Activated naive CD8-positive, alpha-beta T cell treated with anti-CD3 and anti-CD28 coated beads, Interleukin-2, amount 50 U/mL, for 24 hours (primary cell): ENCODE measurements at regions not wholly inside any gene's neighbourhood (a gene's known extent, or its start where the extent isn't known, plus 50 kb on each side); places are given as distances from the start of the nearest gene placed in this dataset.

ENCODE experiments used
- ATAC-seq: fragments of 150-1000 bp; cut with Tn5 transposase; one replicate; pipeline ENCODE4 v1.10.0; 2021
- DNase-seq: peaks from one replicate; pipeline ENCODE4 v3.0.0; 2021
- H3K27ac Mint-ChIP-seq: one replicate; pipeline ENCODE4 v1.8.0; 2021; ENCODE audit warnings: mild to moderate bottlenecking, mixed read lengths
- H3K27me3 Mint-ChIP-seq: one replicate; pipeline ENCODE4 v1.8.0; 2021; ENCODE audit warnings: mixed read lengths
- H3K36me3 Mint-ChIP-seq: one replicate; pipeline ENCODE4 v1.8.0; 2021; ENCODE audit warnings: low read depth, mixed read lengths
- H3K4me1 Mint-ChIP-seq: one replicate; pipeline ENCODE4 v1.8.0; 2021; ENCODE audit warnings: mixed read lengths
- H3K4me3 Mint-ChIP-seq: one replicate; pipeline ENCODE4 v1.8.0; 2021; ENCODE audit warnings: mild to moderate bottlenecking, moderate library complexity, mixed read lengths
- H3K9me3 Mint-ChIP-seq: one replicate; pipeline ENCODE4 v1.8.0; 2021; ENCODE audit warnings: mixed read lengths

DNA sequence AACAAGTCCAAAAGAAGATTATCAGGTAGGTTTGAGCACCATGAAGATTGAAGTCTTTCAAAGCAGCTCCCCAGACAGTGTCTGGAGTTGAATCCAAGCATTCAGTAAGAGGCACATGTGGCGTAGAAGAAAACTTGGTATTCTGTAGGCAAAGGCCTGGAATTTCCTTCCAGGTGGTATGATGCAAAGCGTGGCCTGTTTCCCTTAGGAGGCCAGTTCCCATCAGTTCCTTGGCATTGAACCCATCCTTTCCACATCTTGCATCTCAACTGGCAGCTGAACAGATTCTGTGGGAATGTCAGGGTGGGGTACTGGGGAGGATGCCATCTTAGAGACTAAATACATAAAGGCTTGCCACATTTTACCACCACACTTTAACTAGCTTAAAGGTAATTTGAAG lies 516.0 kb downstream of the BTBD3 start:
- H3K36me3 Mint-ChIP-seq = no peaks in the 10 kb centered on the region
- peaks cover 9% of the 10 kb centered on the region for H3K9me3 Mint-ChIP-seq
- H3K4me3 Mint-ChIP-seq = no peak overlapping the region
- no peak for ATAC-seq
- no peaks in the 10 kb centered on the region for H3K4me1 Mint-ChIP-seq
- no peak overlapping the region for H3K27ac Mint-ChIP-seq
- H3K27me3 Mint-ChIP-seq = no peaks in the 10 kb centered on the region
- DNase-seq = no peak

DNA sequence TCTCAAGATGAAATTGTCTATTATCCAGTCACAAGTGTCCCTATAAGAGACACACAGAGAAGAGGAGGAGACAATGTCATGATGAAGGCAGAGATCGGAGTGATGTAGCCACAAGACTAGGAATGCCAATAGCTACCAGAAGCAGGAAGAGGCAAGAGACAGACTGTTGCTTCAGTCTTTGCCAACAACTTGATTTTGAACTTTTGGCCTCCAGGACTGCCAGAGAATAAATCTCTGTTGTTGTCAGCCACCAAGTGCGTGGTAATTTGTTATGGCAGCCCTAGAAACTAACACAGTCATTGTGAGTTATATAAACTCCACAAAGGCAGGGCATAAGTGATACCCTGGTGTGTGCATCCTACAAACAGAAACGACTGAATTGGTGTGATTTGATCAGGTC lies 517.0 kb downstream of the BTBD3 start:
- ATAC-seq = no peak
- H3K4me1 Mint-ChIP-seq = no peaks in the 10 kb centered on the region
- H3K36me3 Mint-ChIP-seq = no peaks in the 10 kb centered on the region
- DNase-seq = no peak
- peaks cover 14% of the 10 kb centered on the region for H3K9me3 Mint-ChIP-seq
- H3K27ac Mint-ChIP-seq = no peak overlapping the region
- no peaks in the 10 kb centered on the region for H3K27me3 Mint-ChIP-seq
- H3K4me3 Mint-ChIP-seq = no peak overlapping the region

DNA sequence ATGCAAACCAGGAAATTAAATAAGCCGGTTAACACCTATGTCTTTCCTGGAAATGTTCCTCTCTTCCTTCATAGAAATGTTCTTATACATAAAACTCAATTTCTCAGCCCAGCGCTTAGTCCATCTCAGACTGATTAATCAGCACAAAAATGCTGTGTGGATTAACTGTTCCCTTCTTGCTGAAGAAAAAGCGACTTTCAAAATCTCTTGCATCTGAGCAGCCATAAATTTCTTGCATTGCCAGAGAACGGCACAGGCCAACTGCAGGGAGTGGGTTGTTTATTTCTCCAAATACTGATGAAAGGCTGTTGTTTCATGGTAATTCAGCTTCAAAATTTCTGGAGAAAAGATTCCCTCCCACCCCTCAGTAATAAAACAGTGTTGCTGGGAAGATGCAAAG lies 517.6 kb downstream of the BTBD3 start:
- Mint-ChIP-seq H3K36me3 (no peaks in the 10 kb centered on the region), H3K27me3 (no peaks in the 10 kb centered on the region), H3K4me3 (no peak overlapping the region), H3K9me3 (peaks cover 20% of the 10 kb centered on the region), H3K27ac (no peak overlapping the region), H3K4me1 (no peaks in the 10 kb centered on the region)
- ATAC-seq (no peak), DNase-seq (no peak)

DNA sequence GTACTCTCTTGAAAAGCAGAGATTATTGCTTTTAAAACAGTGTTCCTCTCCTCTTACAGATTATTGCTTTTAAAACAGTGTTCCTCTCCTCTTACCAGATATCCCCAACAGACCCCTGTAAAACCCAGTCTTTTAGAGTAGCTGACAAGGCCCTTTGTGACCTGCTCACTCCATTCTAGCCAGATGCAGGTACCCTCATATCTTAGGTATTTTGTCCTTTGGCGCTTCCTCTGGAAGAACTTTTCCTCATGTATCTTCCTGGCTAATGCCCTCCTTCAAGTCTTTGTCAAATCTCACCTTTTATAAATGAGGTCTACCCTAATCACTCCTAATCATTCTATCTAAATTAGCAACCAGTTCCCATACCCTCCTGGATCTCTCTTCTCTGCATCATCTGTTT lies 536.0 kb downstream of the BTBD3 start:
- Mint-ChIP-seq H3K9me3 (peaks cover 15% of the 10 kb centered on the region), H3K27me3 (no peaks in the 10 kb centered on the region), H3K4me3 (no peak overlapping the region), H3K27ac (no peak overlapping the region), H3K36me3 (no peaks in the 10 kb centered on the region), H3K4me1 (no peaks in the 10 kb centered on the region)
- no peak for DNase-seq
- no peak for ATAC-seq

DNA sequence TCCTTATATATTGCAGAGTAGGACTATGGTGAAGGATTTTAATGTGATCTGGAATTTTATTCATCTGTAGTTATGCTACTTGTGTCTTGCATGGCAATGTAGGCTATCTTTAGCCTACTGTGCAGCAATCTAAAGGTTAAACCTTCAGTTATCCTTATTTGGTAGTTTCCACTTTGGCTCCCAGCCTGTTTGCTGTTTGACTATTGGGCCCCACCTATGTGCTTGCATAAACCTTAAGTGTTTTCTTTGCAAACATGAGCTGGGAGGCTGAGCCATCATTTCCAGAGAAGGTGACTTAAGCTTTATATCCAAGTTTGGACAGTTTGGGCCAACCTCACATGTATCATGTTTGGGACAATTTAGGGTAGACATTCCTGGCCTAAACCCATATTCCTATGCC lies 537.5 kb downstream of the BTBD3 start:
- Mint-ChIP-seq H3K36me3 (no peaks in the 10 kb centered on the region), H3K27me3 (no peaks in the 10 kb centered on the region), H3K4me3 (no peak overlapping the region), H3K9me3 (peaks cover 9% of the 10 kb centered on the region), H3K27ac (no peak overlapping the region), H3K4me1 (no peaks in the 10 kb centered on the region)
- ATAC-seq (no peak), DNase-seq (no peak)

DNA sequence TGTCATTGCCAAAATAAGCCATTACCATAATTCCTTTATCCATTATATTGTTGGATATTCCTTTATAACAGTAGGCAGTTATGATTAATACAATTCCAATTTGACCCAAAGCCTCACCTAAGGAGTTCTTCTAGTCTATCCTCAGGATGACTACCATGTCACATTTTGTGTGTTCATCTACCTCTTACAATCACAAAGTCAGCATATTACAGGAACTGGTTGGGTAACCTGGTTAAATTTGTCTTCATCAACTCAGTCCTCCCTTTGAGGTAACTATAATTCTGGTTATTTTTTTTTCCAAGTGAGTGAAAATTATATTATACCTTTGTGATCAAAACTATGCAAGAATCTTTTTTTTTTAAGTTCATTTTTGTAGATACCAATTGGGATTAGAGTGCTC lies 540.5 kb downstream of the BTBD3 start:
- ATAC-seq (no peak), DNase-seq (no peak)
- H3K4me1 Mint-ChIP-seq = no peaks in the 10 kb centered on the region
- H3K36me3 Mint-ChIP-seq = no peaks in the 10 kb centered on the region
- H3K4me3 Mint-ChIP-seq = no peak overlapping the region
- H3K9me3 Mint-ChIP-seq = peaks cover 12% of the 10 kb centered on the region
- H3K27ac Mint-ChIP-seq = no peak overlapping the region
- H3K27me3 Mint-ChIP-seq = no peaks in the 10 kb centered on the region

DNA sequence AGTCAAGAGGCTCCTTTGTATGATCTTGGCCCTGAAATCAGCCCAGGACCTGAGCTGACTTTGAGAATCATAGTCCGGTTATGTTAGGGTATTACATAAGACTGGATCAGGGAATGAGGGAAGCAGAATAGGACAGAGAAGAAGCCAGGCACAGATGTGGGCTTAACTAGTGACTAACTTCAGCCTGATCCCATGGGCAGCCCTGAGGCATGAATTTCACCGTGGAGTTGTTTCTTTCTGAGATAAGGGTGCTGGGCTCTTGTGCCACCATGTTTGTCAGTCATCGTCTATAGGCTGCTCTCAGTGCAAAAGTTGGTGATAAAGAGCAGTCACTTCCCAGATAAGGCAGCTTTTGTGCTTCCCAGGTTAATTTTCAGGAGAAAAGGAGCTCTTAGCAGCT lies 544.7 kb upstream of the SPTLC3 start:
- no peak for DNase-seq
- Mint-ChIP-seq H3K27me3 (no peaks in the 10 kb centered on the region), H3K27ac (no peak overlapping the region), H3K36me3 (no peaks in the 10 kb centered on the region), H3K4me1 (no peaks in the 10 kb centered on the region), H3K4me3 (no peak overlapping the region), H3K9me3 (peaks cover 28% of the 10 kb centered on the region)
- no peak for ATAC-seq

DNA sequence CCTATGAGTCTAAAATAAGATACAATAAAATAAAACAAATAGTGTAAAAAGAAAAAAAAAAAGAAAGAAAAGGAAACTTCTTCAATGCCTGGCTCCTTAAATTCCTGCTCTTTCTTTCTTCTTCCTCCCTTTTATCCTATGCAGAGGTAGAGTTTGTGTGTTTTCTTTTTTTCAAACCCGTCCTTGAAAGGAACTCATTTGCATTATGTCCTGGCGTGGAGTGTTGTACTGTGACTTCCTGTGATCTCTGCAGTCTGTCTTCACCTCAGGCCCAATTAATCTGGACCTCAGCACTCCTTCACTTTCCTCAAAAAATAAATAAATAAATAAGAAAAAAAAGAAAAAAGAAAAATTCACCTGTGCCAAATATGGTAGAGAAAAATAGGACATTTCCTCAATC lies 541.9 kb upstream of the SPTLC3 start:
- H3K27me3 Mint-ChIP-seq = no peaks in the 10 kb centered on the region
- H3K4me3 Mint-ChIP-seq = no peak overlapping the region
- DNase-seq (no peak), ATAC-seq (no peak)
- H3K4me1 Mint-ChIP-seq = no peaks in the 10 kb centered on the region
- H3K9me3 Mint-ChIP-seq = peaks cover 30% of the 10 kb centered on the region
- no peak overlapping the region for H3K27ac Mint-ChIP-seq
- H3K36me3 Mint-ChIP-seq = no peaks in the 10 kb centered on the region

DNA sequence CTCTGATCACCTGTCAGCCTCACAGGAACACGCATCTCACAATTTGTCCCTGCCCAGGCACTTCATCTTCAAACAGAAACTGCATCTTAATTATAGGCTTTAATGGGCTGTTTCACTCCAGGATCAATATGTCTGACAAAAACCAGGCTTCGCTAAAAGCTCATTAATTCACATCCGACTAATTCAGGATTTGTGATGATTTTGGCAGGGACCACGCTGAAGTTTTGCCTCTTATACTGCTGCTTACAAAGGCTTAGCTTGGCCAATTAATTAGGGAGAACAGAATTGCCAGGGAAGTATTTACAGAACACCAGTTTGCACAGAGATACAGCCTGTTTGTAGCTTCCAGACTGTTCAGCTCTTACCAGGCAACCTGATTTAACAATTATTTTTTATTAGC lies 541.0 kb upstream of the SPTLC3 start:
- Mint-ChIP-seq H3K36me3 (no peaks in the 10 kb centered on the region), H3K27me3 (no peaks in the 10 kb centered on the region), H3K27ac (no peak overlapping the region), H3K9me3 (peaks cover 27% of the 10 kb centered on the region), H3K4me3 (no peak overlapping the region), H3K4me1 (no peaks in the 10 kb centered on the region)
- ATAC-seq (no peak), DNase-seq (no peak)

DNA sequence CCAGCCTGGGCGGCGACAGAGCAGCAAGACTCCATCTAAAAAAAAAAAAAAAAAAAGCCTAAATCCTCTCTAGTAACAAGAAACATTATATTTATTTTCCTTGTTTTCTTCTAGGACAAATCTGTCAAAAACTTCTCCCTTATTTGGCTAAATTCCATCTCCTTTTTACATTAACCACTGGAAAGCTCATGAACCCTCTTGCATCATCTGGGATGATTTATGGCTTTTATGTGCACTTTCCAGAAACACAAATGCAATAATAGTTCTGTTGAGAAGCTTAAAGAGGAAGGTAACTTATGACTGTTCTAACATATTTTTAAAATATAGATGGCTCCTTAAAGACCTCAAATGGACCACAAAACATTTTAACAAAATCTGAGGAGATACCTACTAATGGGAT lies 526.1 kb upstream of the SPTLC3 start:
- H3K27ac Mint-ChIP-seq = no peak overlapping the region
- H3K9me3 Mint-ChIP-seq = peaks cover 9% of the 10 kb centered on the region
- ATAC-seq (no peak), DNase-seq (no peak)
- H3K36me3 Mint-ChIP-seq = peaks cover 2% of the 10 kb centered on the region
- no peaks in the 10 kb centered on the region for H3K4me1 Mint-ChIP-seq
- H3K4me3 Mint-ChIP-seq = no peak overlapping the region
- H3K27me3 Mint-ChIP-seq = no peaks in the 10 kb centered on the region

DNA sequence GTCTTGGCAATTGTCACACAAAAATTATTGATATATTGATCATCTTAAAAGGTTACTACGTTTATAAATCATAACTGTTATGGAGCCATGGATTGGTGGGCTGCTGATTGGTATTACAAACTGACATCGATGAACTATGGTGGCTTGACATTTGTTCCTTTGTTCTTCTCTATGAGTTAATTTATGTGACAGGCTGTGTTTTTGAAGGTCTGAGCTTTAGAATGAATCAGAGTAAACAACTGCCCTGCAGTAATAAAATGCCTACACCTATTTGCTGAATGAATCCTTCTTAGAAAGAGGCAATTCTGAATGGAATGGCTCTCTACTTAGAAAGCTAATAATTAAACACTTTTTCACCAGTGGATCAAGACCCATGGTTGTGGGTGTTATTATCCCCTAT lies 506.3 kb upstream of the SPTLC3 start:
- DNase-seq (no peak), ATAC-seq (no peak)
- Mint-ChIP-seq H3K4me3 (no peak overlapping the region), H3K4me1 (no peaks in the 10 kb centered on the region), H3K9me3 (peaks cover 26% of the 10 kb centered on the region), H3K27me3 (no peaks in the 10 kb centered on the region), H3K36me3 (no peaks in the 10 kb centered on the region), H3K27ac (no peak overlapping the region)

DNA sequence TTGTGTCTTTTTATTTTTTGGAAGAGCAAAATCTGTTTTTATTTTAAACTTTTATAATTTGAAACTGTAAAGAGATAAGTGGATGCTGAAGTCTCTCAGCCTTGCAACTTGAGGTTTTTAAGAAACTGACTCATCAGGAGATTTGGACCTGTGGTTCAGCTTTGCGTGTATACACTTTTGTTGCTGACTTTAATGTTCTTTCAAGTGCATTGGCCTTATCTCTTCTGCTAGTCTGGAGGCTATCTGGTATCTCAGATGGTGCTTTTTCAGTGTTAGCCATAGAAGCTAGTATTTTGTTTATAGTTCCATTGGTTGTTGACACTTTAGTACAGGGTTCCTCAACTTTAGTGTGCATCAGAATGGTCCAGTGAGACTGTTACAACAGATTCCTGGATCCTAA lies 504.0 kb upstream of the SPTLC3 start:
- Mint-ChIP-seq H3K9me3 (peaks cover 22% of the 10 kb centered on the region), H3K27ac (no peak overlapping the region), H3K36me3 (no peaks in the 10 kb centered on the region), H3K4me3 (no peak overlapping the region), H3K27me3 (no peaks in the 10 kb centered on the region), H3K4me1 (no peaks in the 10 kb centered on the region)
- DNase-seq = no peak
- ATAC-seq = no peak

DNA sequence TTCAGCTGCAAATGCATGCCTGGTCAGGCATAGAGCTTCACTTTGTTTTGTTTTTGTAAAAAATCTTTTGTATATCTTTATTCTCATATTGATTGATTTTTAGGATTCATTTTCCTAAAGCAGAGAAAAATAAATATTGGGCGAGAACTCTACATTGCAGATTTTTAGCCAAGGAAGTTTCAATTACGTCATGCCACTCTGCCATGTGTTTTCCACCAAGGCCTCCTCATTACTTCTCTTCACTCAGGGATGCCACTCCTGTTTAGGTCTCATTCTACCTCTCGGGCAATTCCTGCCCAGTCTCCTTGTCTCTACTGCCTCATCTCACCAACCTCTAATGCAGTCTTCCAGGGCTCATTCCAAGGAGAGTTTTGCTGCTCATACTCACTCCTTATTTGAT lies 497.3 kb upstream of the SPTLC3 start:
- DNase-seq (no peak), ATAC-seq (no peak)
- Mint-ChIP-seq H3K36me3 (no peaks in the 10 kb centered on the region), H3K9me3 (peaks cover 3% of the 10 kb centered on the region), H3K4me3 (no peak overlapping the region), H3K4me1 (no peaks in the 10 kb centered on the region), H3K27me3 (no peaks in the 10 kb centered on the region), H3K27ac (no peak overlapping the region)

DNA sequence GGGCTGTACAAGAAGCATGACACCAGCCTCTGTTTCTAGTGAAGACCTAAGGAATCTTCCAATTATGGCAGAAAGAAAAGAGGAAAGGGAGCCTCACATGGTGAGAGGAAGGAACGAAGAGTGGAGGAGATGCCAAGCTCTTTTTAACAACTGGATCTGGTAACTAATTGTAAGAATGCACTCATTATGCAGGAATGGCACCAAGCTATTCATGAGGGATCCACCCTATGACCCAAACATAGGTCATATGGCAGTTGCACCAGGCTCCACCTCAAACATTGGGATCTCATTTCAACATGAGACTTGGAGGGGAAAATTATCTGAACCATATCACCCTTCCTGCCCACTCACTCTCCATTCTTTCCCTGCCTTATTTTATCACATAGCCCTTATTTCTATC lies 496.0 kb upstream of the SPTLC3 start:
- no peaks in the 10 kb centered on the region for H3K36me3 Mint-ChIP-seq
- ATAC-seq (no peak), DNase-seq (no peak)
- H3K4me3 Mint-ChIP-seq = no peak overlapping the region
- no peaks in the 10 kb centered on the region for H3K9me3 Mint-ChIP-seq
- H3K4me1 Mint-ChIP-seq = no peaks in the 10 kb centered on the region
- no peak overlapping the region for H3K27ac Mint-ChIP-seq
- no peaks in the 10 kb centered on the region for H3K27me3 Mint-ChIP-seq

DNA sequence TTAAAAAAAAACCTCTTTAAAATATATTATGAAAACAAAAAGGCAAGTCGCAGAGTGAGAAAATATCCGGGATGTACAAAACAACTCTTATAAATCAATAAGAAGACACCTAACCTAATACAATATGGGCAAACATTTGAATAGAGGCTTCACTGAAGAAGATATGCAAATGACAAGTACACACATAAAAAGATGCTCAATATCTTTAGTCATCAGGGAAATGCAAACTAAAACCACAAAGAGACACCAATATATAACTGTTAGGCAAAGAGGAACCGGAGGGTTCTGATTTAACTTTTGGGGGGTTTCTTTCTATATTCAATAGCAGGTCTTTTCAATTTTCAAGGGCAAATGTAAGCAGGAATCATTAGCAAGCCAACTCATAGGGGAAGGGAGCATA lies 480.7 kb upstream of the SPTLC3 start:
- H3K9me3 Mint-ChIP-seq = no peaks in the 10 kb centered on the region
- H3K27ac Mint-ChIP-seq = no peak overlapping the region
- H3K27me3 Mint-ChIP-seq = no peaks in the 10 kb centered on the region
- H3K4me1 Mint-ChIP-seq = no peaks in the 10 kb centered on the region
- ATAC-seq = no peak
- no peak for DNase-seq
- H3K4me3 Mint-ChIP-seq = no peak overlapping the region
- no peaks in the 10 kb centered on the region for H3K36me3 Mint-ChIP-seq

DNA sequence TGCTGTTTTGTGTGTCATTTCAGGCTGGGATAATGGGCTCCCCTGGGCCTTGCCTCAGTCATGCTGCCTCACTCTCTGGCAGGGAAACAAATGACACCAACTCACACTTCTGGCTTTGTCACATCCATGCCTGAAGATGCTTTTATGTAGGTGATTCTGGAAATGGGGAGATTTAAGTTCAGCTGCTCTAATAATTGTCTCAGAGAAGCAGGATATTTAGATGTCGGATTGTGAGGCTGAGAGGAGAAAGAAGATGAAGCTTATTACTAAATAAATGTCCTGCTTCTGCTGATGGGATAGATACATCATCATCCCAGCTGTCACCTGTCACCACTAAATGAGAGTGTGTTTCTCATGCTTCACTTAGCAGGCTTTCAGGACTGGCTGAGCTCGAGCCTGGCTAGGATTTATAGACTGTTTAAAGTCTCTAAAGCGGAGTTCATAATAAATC lies 480.2 kb upstream of the SPTLC3 start:
- H3K9me3 Mint-ChIP-seq = no peaks in the 10 kb centered on the region
- H3K36me3 Mint-ChIP-seq = no peaks in the 10 kb centered on the region
- no peak overlapping the region for H3K27ac Mint-ChIP-seq
- DNase-seq = no peak
- ATAC-seq = no peak
- no peak overlapping the region for H3K4me3 Mint-ChIP-seq
- peaks cover 2% of the 10 kb centered on the region for H3K27me3 Mint-ChIP-seq
- no peaks in the 10 kb centered on the region for H3K4me1 Mint-ChIP-seq
